ENCODE measurements at regions not wholly inside any gene's neighbourhood (a gene's known extent, or its start where the extent isn't known, plus 50 kb on each side); places are given as distances from the start of the nearest gene placed in this dataset.

DNA sequence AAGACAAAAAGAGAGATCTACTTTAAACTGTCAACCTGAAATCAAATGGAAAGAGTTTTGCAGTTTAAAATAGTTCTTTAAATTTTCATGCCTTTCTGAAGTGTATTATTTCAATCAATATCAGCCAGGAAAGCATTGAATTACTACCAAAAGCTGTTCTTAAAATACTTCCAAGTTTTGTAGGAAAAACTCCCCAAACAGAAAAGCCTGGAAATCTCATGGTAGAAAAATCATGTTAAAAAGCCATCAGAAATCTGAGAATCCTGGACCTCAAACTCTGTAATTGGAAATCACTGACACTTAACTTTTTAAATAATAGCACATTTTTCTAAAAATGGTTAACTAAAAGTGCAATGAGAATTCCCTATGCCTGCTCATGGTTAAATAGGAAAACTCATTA is 63.3 kb upstream of the CNTNAP4 start:
- no peak for TF ChIP-seq SMC3 (IDR thresholded peaks at IDR 0.05; ENCODE audit: low read depth, low read length)
- TF ChIP-seq, protein P1, sequence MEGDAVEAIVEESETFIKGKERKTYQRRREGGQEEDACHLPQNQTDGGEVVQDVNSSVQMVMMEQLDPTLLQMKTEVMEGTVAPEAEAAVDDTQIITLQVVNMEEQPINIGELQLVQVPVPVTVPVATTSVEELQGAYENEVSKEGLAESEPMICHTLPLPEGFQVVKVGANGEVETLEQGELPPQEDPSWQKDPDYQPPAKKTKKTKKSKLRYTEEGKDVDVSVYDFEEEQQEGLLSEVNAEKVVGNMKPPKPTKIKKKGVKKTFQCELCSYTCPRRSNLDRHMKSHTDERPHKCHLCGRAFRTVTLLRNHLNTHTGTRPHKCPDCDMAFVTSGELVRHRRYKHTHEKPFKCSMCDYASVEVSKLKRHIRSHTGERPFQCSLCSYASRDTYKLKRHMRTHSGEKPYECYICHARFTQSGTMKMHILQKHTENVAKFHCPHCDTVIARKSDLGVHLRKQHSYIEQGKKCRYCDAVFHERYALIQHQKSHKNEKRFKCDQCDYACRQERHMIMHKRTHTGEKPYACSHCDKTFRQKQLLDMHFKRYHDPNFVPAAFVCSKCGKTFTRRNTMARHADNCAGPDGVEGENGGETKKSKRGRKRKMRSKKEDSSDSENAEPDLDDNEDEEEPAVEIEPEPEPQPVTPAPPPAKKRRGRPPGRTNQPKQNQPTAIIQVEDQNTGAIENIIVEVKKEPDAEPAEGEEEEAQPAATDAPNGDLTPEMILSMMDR (conservative IDR thresholded peaks at IDR 0.05; ENCODE audit: low read depth, low read length), result no peak
- TF ChIP-seq POLR2A (IDR thresholded peaks at IDR 0.05; ENCODE audit: low read depth, low read length), result no peak
- no peak for TF ChIP-seq RAD21 (IDR thresholded peaks at IDR 0.05; ENCODE audit: low read length)
- TF ChIP-seq, protein P2, sequence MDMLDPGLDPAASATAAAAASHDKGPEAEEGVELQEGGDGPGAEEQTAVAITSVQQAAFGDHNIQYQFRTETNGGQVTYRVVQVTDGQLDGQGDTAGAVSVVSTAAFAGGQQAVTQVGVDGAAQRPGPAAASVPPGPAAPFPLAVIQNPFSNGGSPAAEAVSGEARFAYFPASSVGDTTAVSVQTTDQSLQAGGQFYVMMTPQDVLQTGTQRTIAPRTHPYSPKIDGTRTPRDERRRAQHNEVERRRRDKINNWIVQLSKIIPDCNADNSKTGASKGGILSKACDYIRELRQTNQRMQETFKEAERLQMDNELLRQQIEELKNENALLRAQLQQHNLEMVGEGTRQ (IDR thresholded peaks at IDR 0.05; ENCODE audit: low read depth, low read length), result no peak
- TF ChIP-seq MAFK (IDR thresholded peaks at IDR 0.05; ENCODE audit: low read depth, low read length), result no peak

Data from IMR-90 (cell line).